ENCODE measurements at regions not wholly inside any gene's neighbourhood (a gene's known extent, or its start where the extent isn't known, plus 50 kb on each side); places are given as distances from the start of the nearest gene placed in this dataset.

DNA sequence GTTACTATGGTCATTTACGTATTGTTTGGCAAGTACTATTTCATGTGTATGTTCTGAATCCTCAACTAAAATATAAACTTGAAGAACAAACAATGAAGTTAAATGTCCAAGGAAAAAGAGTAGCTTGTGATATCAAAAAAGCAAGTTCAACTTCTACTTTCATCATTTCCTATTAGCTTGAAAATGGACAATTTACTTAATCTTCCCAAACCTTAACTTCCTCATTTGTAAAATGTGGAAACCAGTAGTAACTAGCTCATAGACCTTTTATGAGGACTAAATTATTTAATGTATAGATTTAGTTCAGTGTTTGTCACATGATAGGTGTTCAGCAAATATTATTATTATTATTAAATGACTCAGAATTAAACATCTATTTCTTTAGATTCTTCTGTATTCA, 276.8 kb upstream of the TET2 start:
- H2BK120ac ChIP-seq (replicated peaks; ENCODE audit: low read depth, low read length) = no peak overlapping the region
- no peak overlapping the region for H3K27ac ChIP-seq (ENCODE audit: low read depth, low read length)
- no peak overlapping the region for H3K18ac ChIP-seq (ENCODE audit: extremely low read depth, low read length)
- H3K4ac ChIP-seq (replicated peaks; ENCODE audit: insufficient read length, low read depth, low read length) = no peak overlapping the region
- H4K20me1 ChIP-seq (replicated peaks in 1 of 2; ENCODE audit: control insufficient read depth in 1 of 2, insufficient read depth in 2 of 2, low read length in 2 of 2) = no peaks in the 10 kb centered on the region
- no peak overlapping the region for H2BK12ac ChIP-seq (ENCODE audit: low read depth, low read length)
- DNase-seq (ENCODE audit: low read depth in 1 of 2, low spot score in 2 of 2) (no peak), FAIRE-seq (no peak)
- H2BK5ac ChIP-seq (ENCODE audit: low read depth, low read length) = no peak overlapping the region
- CTCF ChIA-PET (ENCODE audit: partially characterized antibody) = interaction anchor here (0.6 to 2.2 kb wide), 2 partner anchors 9 to 171 kb away, joined by 3 to 9 read pairs; no protein-coding TSS in a partner anchor
- H4K5ac ChIP-seq (ENCODE audit: insufficient read length, low read depth, low read length) = no peak overlapping the region
- H3K79me1 ChIP-seq (ENCODE audit: low read depth, low read length) = no peaks in the 10 kb centered on the region
- H2AFZ ChIP-seq (ENCODE audit: low read length) = no peak overlapping the region
- H3K79me2 ChIP-seq (ENCODE audit: control insufficient read depth in 1 of 2, insufficient read depth in 2 of 2, low read length in 2 of 2) = no peaks in the 10 kb centered on the region
- H2AK5ac ChIP-seq (ENCODE audit: low read depth, low read length) = no peak overlapping the region
- no peak overlapping the region for H2BK20ac ChIP-seq (ENCODE audit: low read length)
- no peaks in the 10 kb centered on the region for H3K27me3 ChIP-seq (replicated peaks in 1 of 4; ENCODE audit: control insufficient read depth in 3 of 4, extremely low read depth in 1 of 4, insufficient read depth in 3 of 4, low read length in 3 of 4)
- H3K36me3 ChIP-seq (ENCODE audit: control insufficient read depth in 2 of 4, insufficient read depth in 4 of 4, low read length in 3 of 4) = no peaks in the 10 kb centered on the region
- H2BK15ac ChIP-seq (ENCODE audit: low read length) = no peak overlapping the region
- POLR2A ChIA-PET (ENCODE audit: partially characterized antibody) = no interaction called here
- no peaks in the 10 kb centered on the region for H3K4me1 ChIP-seq (replicated peaks in 1 of 4; ENCODE audit: control insufficient read depth in 3 of 4, insufficient read depth in 4 of 4, low read length in 3 of 4)
- no peak overlapping the region for H4K8ac ChIP-seq (ENCODE audit: extremely low read depth, insufficient read depth, low read length)
- 100% methylated on average over 1 of the region's 1 CpG; no CpG with 5 or more reads in 1 of the 2 experiments for WGBS, 2 experiments (ENCODE audit: extremely low coverage in 1 of 2, insufficient coverage in 1 of 2, insufficient read length in 1 of 2, insufficient replicate concordance in 2 of 2, low coverage in 1 of 2, low lambda C conversion rate in 2 of 2, missing lambda C conversion rate in 1 of 2)
- no peaks in the 10 kb centered on the region for H3K23me2 ChIP-seq (ENCODE audit: low read depth, low read length)
- H3K4me3 ChIP-seq (ENCODE audit: extremely low read depth in 1 of 4, insufficient read depth in 2 of 4, low read depth in 3 of 4, low read length in 4 of 4) = no peak overlapping the region
- H4K91ac ChIP-seq (replicated peaks; ENCODE audit: insufficient read length, low read length) = no peak overlapping the region
- H3K9ac ChIP-seq (replicated peaks in 1 of 4; ENCODE audit: extremely low read depth in 1 of 4, low read depth in 3 of 4, low read length in 3 of 4) = no peak overlapping the region
- H3K9me3 ChIP-seq (ENCODE audit: insufficient read depth in 2 of 2, low read depth in 1 of 2, low read length in 1 of 2) = no peaks in the 10 kb centered on the region
- H3K23ac ChIP-seq (ENCODE audit: insufficient read length) = no peak overlapping the region
- no peak overlapping the region for H3K14ac ChIP-seq (ENCODE audit: insufficient read length)
- no peak overlapping the region for H3K56ac ChIP-seq (replicated peaks; ENCODE audit: insufficient read length, low read depth, low read length)
- H3K4me2 ChIP-seq (ENCODE audit: insufficient read depth in 1 of 2, low read depth in 2 of 2, low read length in 2 of 2) = no peak overlapping the region
- TF ChIP-seq RFX5 (IDR thresholded peaks at IDR 0.05; ENCODE audit: borderline replicate concordance, low read depth, low read length) = no peak

Measured in H1 (cell line).